Suppressor macrophage (primary cell): ENCODE measurements at regions not wholly inside any gene's neighbourhood (a gene's known extent, or its start where the extent isn't known, plus 50 kb on each side); places are given as distances from the start of the nearest gene placed in this dataset.
"Not testable (repeated sequence)": the region's sequence is repeated elsewhere in the genome, so short reads cannot be mapped to it uniquely, and the experiment has no call there.

Experiments
- DNase-seq, 4 experiments: peaks; one replicate each; pipeline ENCODE4 v3.0.0-alpha.2; 2020 to 2022

DNA sequence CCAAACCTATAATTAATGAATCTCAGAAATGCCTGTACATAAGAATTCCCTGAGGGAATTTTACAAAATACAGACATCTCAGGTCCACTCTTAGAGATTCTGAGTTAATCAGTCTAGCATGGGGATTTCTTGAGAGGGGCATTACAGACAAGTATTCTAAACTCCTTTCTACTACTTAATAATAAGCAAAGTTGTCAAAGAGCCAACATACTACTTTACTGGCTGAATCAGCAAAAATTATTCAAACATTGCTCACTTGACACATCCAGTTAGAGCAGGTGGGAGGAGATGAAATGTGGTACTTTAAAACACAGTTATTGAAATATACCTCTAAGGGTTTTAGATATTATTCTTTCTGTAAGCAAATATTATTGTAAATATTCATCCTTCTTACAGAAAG, 1164.7 kb downstream of the CDY2B start:
- no peak for DNase-seq

GRCh38 chrY:16673102-16673787, 1206.8 kb downstream of the CDY2B start:
- DNase-seq: no peak

GRCh38 chrY:16668402-16668801, 1211.6 kb downstream of the CDY2B start:
- no peak for DNase-seq

DNA sequence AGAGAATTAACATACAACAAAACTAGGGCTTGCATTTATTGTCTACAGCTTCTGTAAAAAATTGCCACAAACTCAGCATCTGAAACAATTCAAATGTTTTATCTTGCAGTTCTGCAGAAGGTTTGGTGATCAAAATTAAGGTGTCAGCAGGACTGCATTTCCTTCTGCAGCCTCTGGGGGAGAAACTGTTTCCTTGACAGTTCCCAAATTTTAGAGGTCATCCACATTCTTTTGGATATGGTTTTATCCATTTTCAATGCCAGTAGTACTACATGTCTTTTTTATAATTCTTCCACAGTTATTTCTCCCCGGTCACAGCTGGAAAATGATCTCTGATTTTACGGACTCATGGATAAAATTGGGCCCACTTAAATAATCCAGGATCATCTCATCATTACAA, 1217.3 kb downstream of the CDY2B start:
- DNase-seq: no peak

- DNase-seq: no peak
These were observed 1220.7 kb downstream of the CDY2B start for GRCh38 chrY:16659340-16659739.

GRCh38 chrY:16653971-16654370, 1226.0 kb downstream of the CDY2B start:
- no peak for DNase-seq

DNA sequence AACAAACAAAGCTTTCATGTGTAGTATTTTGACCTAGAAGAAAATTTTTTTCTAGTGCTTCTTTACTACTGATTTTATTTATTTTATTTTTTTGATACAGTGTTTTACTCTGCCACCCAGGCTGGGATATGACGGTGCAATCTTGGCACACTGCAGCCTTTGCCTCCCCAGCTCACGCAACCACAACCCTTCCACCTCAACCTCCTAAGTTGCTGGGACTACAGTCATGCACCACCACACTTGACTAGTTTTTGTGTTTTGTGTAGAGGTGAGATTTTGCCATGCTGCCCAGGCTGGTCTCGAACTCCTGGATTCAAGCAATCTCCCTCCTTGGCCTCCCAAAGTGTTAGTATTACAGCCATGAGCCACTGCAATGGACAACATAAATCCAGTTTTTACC, 1234.0 kb downstream of the CDY2B start:
- no peak for DNase-seq

- DNase-seq: no peak
These were observed 1234.6 kb downstream of the CDY2B start for GRCh38 chrY:16645449-16645848.

GRCh38 chrY:16644270-16644800, 1235.7 kb downstream of the CDY2B start:
- DNase-seq: peak in 1 of 4 experiments; percentile 1

- no peak for DNase-seq
These were observed 1240.2 kb downstream of the CDY2B start for GRCh38 chrY:16639777-16640176.

GRCh38 chrY:16638743-16639142, 1241.3 kb downstream of the CDY2B start:
- not testable (repeated sequence) for DNase-seq

DNA sequence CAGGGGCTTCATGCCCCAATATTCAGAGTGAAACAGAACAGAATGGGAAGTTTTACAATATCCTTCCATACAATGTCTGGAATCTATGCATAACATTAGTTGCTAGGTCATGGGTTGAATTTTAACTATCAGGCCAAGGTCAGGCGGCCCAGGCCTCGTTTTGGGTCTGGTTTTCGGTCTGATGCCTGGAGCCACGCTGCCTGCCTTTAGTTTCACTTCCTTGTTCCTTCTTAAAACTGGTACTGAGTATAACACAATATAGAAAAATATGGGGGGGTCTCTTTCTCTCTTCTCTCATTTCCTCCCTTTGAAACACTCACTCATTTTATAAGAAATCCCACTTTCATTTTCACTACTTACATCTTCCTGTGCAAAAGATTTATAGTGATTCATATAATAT, 1243.8 kb downstream of the CDY2B start:
- no peak for DNase-seq

DNA sequence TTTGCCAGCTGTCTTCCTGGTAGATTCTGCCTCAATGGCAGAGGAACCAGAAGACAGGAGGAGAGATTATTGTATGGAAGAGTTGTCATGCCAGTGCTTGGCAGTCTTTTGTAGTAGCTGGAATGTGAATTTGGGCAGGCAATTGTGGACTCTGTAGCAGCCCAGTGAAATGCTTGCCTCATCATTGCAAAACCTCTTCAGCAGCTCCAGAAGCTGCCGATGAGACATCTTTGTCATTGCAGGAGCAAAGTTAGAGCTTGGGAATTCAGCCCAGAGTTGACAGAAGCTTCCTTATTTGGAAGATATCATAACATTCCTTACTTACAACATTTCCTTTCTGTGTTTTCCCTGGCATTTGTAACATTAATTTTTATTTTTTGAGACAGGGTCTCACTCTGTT, 1250.9 kb downstream of the CDY2B start:
- no peak for DNase-seq

DNA sequence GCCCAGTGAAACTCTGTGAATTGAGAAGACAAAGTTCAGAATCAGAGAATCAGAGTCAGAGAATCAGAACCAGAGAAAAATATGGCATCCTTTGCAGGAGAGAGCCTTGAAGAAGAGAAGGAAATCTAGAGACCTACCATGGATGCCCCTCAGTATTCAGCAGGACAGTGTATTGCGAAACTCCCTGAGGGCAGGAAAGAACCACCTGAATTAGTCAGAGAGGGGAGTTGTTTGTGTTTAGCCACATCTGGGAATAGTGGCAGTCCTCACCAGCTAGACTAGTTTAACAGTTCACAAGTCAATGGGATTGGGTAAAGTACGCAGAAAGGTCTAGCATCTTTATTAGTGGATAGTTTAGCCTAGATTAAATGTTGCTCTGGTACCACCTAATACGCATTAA, 1252.9 kb downstream of the CDY2B start:
- no peak for DNase-seq

DNA sequence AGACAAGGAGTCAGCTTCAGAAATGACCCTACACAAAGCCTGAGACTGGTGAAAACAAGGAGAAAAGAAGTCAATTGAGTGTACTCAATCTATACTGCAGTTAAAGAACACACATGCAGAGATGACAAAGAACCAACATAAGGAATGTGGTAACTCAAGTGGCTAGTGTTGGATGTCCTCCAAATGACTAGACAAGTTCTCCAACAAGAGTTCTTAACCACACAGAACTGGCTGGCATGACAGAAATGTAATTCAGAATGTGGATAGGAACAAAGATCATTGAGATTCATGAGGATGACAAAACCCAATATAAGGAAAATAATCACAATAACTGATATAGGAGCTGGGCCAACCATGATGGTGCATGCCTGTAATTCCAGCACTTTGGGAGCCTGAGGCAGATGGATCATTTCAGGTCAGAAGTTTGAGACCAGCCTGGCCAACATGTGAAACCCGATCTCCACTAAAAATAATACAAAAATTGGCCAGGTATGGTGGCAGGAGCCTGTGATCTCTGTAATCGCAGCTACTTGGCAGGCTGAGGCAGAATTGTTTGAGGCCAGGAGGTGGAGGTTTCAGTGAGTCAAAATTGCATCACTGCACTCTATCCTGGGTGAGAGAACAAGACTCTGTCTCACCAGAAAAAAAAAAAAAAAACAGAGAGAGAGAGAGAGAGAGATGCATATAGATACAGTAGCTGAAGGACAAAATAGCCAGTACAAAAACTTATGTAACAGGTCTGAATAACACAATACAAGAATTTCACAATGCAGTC, 1263.6 kb downstream of the CDY2B start:
- DNase-seq: no peak

DNA sequence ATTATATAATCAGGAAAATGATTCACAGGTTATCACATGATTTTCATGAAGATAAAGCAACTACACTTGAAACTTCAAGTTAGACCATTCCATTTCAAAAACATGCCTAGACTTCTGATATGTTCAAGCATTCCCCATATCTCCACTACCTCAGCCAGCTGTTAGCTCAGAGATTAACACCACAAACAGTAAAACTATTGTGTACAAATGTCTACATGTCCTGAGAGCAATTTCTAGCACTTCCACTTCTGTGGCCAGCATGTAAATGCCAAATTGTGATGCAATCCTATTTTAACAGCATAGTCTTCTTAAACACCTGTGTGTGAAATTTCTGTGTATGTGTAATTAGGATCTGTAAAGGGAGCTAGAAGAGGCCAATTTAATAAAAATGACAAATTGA, 1271.3 kb downstream of the CDY2B start:
- DNase-seq: no peak

- DNase-seq: no peak
These were observed 1277.9 kb downstream of the CDY2B start for GRCh38 chrY:16602146-16602545.

GRCh38 chrY:16601626-16602025, 1278.4 kb downstream of the CDY2B start:
- no peak for DNase-seq

DNA sequence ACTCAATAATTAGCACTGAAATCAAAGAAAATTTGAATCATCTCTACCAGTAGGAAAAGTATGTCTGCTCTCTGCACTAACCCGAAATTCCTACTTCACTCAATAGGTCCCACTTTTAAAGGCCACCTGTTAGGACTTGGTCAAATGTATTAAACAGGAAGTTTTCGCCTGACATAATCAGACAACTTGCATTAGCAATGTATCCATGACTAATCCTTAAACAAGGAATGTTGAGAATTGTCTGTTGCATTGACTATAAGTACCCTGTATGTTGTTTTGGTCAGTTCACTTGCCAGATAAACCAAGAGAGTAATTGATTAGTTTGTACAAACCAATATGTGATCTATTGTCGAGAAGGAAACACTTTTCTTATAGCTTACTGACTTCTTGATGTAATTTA, 1308.0 kb downstream of the CDY2B start:
- no peak for DNase-seq

DNA sequence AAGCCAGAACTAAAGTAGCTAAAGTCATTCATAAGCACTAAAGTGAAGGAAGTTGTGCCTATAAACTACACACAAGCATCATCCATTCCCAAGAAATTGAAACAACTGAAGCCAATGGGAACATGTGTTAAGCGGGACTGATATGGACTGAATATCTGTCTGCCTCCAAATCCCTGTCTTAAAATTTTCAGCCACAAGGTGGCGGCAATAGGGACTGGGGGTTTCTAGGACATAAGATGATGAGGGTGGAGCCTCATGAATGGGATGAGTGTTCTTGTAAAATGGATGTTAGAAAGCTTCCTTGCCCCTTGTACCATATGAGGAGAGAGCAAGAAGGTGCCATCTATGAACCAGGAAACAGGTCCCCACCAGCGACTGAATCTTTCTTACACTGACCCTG, 1317.5 kb downstream of the CDY2B start:
- DNase-seq: peak in 1 of 4 experiments; percentile 0

- DNase-seq: no peak
These were observed 1358.0 kb downstream of the CDY2B start for GRCh38 chrY:16522021-16522420.

- DNase-seq: no peak
These were observed 1377.2 kb downstream of the CDY2B start for GRCh38 chrY:16502733-16503214.

- no peak for DNase-seq
These were observed 1389.3 kb downstream of the CDY2B start for GRCh38 chrY:16490706-16491105.

GRCh38 chrY:16486696-16487215, 1393.3 kb downstream of the CDY2B start:
- no peak for DNase-seq
